ENCODE measurements at regions not wholly inside any gene's neighbourhood (a gene's known extent, or its start where the extent isn't known, plus 50 kb on each side); places are given as distances from the start of the nearest gene placed in this dataset.

DNA sequence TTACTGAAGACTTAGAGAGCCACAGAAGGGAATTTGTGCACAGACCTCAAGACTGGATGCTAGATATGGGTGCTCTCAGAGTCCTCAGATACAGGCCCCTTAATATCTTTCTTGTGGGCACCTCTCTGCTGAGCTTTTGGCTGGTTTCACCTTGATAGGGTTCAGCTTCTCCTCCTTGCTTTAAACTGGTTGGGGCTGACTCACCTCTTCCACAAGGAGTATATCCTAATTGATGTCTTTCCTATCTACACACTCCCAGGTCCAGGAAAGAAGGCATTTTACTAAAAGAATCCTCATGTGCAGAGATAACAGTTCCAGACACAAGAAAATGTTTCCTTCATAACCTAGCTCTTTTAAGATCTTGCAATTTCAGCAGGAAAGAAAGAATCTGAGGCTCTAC, 284.4 kb downstream of the NDFIP2 start:
- H3K4me1 ChIP-seq (ENCODE audit: low read depth, poor library complexity, severe bottlenecking) = no peaks in the 10 kb centered on the region
- H3K27me3 ChIP-seq (ENCODE audit: insufficient read depth, low read depth) = no peaks in the 10 kb centered on the region
- no peak overlapping the region for H3K27ac ChIP-seq
- no peak for TF ChIP-seq CTCF (conservative IDR thresholded peaks at IDR 0.05; ENCODE audit: low read depth, low read length)
- no peaks in the 10 kb centered on the region for H3K36me3 ChIP-seq (ENCODE audit: insufficient read depth)
- H3K4me2 ChIP-seq = no peak overlapping the region
- no peak overlapping the region for H3K9ac ChIP-seq
- H3K4me3 ChIP-seq (IDR thresholded peaks at IDR 0.05; ENCODE audit: insufficient read depth, low read depth, low read length) = no peak overlapping the region
- H2AFZ ChIP-seq (ENCODE audit: low read depth) = no peak overlapping the region
- H3K79me2 ChIP-seq (ENCODE audit: insufficient read depth, low read depth) = no peaks in the 10 kb centered on the region
- H4K20me1 ChIP-seq (ENCODE audit: insufficient read depth) = no peaks in the 10 kb centered on the region

DNA sequence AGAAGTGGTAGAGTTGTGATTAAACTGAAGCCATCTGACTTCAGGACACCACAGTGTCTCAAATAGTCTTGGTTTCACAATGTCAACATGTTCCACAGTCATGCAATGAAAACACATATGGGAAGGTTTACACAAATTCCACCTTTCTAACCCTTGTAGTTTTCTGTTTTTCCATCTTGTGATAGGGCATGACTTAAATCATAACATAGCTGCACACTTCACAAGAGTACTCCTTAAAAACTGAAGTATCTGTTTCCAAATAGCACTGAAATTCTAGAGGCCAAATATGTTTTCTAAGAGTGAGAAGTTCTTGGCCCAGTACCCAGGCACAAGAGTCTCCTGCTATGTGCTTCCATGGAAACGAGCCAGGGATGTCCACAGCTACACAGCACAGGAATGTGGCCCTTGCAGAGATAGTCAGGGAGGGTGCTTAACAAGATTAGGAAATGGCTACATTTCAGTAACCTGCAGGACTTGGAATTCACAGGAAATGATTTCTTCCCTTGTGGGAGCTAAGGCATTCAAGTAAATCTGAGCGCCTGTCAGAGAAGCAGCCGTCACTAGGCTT, 269.1 kb downstream of the NDFIP2 start:
- Histone ChIP-seq H3K27ac (no peak overlapping the region), H2AFZ (ENCODE audit: low read depth) (no peak overlapping the region), H3K79me2 (ENCODE audit: insufficient read depth, low read depth) (no peaks in the 10 kb centered on the region), H3K9ac (no peak overlapping the region), H3K4me1 (ENCODE audit: low read depth, poor library complexity, severe bottlenecking) (no peaks in the 10 kb centered on the region), H4K20me1 (ENCODE audit: insufficient read depth) (no peaks in the 10 kb centered on the region), H3K4me3 (IDR thresholded peaks at IDR 0.05; ENCODE audit: insufficient read depth, low read depth, low read length) (no peak overlapping the region), H3K27me3 (ENCODE audit: insufficient read depth, low read depth) (no peaks in the 10 kb centered on the region), H3K4me2 (no peak overlapping the region), H3K36me3 (ENCODE audit: insufficient read depth) (no peaks in the 10 kb centered on the region)
- TF ChIP-seq CTCF (conservative IDR thresholded peaks at IDR 0.05; ENCODE audit: low read depth, low read length) = no peak

DNA sequence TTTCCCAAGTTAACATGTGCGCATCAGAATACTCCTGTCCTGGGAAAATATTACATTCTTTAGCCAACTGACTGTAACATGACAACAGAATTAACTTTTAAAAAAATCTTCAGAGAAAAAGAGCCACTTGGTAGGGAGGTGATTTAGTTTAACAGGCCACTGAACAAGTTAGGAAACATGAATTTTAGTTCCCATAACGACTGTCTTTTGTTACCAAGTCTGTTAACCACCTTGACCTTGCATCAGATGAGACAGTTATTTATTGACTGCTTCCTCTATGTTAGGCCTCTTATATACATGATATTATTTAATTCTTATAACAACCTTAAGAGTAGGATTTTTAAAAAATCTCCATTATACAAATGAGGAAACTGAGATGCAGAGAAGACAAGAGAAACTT, 268.6 kb downstream of the NDFIP2 start:
- no peak overlapping the region for H3K27ac ChIP-seq
- no peak for TF ChIP-seq CTCF (conservative IDR thresholded peaks at IDR 0.05; ENCODE audit: low read depth, low read length)
- H3K4me3 ChIP-seq (IDR thresholded peaks at IDR 0.05; ENCODE audit: insufficient read depth, low read depth, low read length) = no peak overlapping the region
- H3K9ac ChIP-seq = no peak overlapping the region
- H2AFZ ChIP-seq (ENCODE audit: low read depth) = no peak overlapping the region
- no peaks in the 10 kb centered on the region for H3K27me3 ChIP-seq (ENCODE audit: insufficient read depth, low read depth)
- no peaks in the 10 kb centered on the region for H3K36me3 ChIP-seq (ENCODE audit: insufficient read depth)
- no peak overlapping the region for H3K4me2 ChIP-seq
- H4K20me1 ChIP-seq (ENCODE audit: insufficient read depth) = no peaks in the 10 kb centered on the region
- no peaks in the 10 kb centered on the region for H3K4me1 ChIP-seq (ENCODE audit: low read depth, poor library complexity, severe bottlenecking)
- no peaks in the 10 kb centered on the region for H3K79me2 ChIP-seq (ENCODE audit: insufficient read depth, low read depth)

DNA sequence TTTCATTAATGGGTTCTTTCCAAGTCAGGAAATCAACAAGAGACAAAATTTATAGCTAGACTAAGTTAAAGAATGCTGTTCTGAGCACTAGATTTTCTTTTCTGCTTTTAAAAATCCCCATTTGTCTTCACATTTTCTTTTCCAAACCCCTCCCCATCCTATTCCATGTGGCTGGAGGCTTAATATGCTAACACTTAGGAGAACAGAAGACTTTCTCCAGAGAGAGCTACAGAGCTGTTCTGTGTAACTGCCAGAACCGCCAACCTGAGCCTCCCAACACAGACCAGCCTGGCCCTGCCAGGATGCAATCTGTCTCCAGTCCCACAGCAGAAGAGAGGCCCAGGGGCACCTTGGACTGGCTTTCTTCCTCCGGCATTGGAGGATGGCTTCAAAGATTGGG, 264.1 kb downstream of the NDFIP2 start:
- no peaks in the 10 kb centered on the region for H3K27me3 ChIP-seq (ENCODE audit: insufficient read depth, low read depth)
- no peaks in the 10 kb centered on the region for H3K79me2 ChIP-seq (ENCODE audit: insufficient read depth, low read depth)
- H3K4me2 ChIP-seq = no peak overlapping the region
- no peak overlapping the region for H3K9ac ChIP-seq
- H3K27ac ChIP-seq = no peak overlapping the region
- H3K4me1 ChIP-seq (ENCODE audit: low read depth, poor library complexity, severe bottlenecking) = no peaks in the 10 kb centered on the region
- H2AFZ ChIP-seq (ENCODE audit: low read depth) = no peak overlapping the region
- no peaks in the 10 kb centered on the region for H3K36me3 ChIP-seq (ENCODE audit: insufficient read depth)
- no peak for TF ChIP-seq CTCF (conservative IDR thresholded peaks at IDR 0.05; ENCODE audit: low read depth, low read length)
- H3K4me3 ChIP-seq (IDR thresholded peaks at IDR 0.05; ENCODE audit: insufficient read depth, low read depth, low read length) = no peak overlapping the region
- H4K20me1 ChIP-seq (ENCODE audit: insufficient read depth) = no peaks in the 10 kb centered on the region
